ENCODE measurements at regions not wholly inside any gene's neighbourhood (a gene's known extent, or its start where the extent isn't known, plus 50 kb on each side); places are given as distances from the start of the nearest gene placed in this dataset.

DNA sequence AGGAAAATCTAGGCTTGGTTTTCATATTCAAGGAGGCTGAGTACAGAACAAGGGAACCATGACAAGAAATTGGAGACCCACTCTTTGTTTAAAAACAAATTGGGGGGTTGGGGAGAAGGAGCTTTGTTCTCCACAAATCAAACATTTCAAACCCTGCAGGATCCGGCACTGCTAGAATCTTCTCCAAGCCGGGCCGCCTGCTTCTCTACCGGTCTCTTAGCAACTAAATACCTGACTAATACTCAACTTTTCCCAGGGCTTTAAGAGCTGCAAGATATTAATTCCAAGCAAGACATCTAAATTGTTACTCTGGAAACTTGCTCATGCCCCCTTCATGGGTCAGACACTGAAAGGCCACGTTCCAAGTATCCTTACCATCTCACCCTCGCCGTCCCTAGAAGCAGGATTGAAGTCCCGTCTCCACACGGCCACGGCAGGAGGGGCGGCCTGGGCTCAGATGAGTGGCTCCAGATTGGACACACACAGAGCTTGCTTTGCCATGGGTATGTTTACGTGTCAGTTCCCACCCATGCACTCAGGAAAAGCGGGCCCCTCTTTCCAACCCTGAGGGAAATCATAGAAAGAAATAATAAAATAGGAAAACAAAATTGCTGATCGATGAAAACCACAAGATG is 126.4 kb upstream of the CDH4 start:
- no peak for DNase-seq (ENCODE audit: low spot score)

DNA sequence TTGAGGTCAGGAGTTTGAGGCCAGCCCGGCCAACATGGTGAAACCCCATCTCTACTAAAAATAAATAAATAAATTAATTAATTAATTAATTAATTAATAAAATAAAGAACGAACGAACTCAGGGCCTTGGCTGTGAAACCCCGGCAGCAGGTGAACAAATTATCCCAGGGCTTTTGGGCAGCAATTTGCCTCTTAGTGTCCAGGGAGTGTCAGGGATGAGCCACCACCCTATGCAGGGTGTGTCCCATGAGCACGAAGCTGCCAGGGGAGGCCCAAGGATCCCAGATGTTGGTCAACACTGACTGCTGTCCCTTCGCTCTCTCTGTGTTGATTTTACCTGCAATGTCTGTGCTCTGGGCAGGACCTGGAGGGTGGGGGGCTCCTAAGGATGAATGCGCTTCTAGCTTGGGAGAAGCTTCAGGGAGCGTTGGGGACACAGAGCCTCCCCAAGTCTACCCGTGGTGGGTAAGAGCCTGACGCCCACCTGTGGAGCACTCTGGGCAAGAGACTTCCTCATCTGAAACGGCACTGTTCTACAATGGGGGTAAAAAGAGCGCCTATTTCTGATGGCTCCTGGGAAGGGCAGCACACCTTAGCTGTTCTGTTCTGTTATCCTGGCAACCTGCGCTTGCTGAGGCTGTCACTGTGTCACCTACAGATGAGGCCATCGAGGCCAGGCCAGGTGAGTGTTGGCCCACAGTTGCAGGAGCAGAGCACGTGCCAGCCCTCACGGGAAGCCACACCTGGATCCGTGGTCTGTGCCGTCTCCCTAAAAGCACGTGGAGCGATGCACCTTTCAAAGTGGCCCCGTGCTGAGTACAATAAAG is 125.5 kb upstream of the CDH4 start:
- DNase-seq (ENCODE audit: low spot score), result no peak

DNA sequence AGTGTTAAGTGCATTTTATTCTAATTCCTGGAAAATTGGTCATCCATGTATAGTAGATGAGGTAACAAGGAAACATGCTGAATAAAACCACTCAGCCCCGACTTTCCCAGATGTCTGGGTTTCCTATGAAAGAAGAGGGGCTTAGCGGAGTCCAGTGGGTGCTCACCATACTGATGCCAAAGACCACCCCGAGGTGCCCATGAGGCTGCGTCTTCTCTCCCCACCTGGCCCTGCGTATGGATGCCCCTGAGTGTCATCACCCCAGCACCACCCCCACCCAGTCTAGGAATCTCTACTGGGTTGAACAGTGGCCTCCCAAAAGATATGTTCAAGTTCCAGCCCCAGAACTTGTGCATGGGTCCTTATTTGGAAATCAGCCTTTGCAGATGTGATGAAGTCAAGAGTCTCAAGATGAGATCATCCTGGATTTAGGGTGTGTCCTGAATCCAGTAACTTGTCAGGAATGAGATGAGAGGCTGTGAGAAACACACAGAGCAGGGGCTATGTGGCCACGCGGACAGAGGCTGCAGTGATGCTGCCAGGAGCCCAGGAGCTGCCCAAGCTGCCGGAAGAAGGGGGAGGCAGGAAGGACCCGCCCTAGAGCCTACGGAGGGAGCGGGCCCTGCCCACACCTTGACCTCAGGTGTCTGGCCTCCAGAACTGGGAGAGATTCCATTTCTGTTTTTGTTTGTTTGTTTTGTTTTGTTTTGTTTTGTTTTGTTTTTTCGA is 124.6 kb upstream of the CDH4 start:
- no peak for DNase-seq (ENCODE audit: low spot score)

DNA sequence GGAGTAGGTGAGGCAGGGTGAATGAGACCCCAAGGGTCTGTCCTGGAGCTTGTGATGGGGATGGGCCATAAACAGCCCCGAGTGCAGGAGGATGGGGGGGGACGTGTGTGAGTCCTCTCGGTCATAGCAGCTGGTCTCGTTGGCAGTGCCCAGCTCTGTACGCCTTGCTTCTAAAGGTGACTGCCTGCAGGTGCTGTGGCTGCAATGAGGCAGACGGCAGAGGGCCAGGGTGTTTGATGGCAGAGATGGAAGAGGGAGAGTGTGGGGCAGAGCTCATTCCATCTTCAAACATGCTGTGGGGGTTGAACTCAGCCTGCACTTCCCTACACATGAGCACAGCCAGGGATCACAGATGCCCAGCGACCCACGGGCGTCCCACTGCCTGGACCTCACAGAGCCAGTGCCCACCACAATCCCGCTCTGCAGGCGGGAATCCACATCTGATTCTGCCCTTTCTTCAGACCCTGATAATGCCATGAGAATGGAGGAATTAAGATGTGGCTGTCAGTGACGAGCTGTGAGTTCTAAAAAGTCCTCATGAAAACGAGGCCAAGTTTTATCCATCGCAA is 123.3 kb upstream of the CDH4 start:
- DNase-seq (ENCODE audit: low spot score), result no peak

DNA sequence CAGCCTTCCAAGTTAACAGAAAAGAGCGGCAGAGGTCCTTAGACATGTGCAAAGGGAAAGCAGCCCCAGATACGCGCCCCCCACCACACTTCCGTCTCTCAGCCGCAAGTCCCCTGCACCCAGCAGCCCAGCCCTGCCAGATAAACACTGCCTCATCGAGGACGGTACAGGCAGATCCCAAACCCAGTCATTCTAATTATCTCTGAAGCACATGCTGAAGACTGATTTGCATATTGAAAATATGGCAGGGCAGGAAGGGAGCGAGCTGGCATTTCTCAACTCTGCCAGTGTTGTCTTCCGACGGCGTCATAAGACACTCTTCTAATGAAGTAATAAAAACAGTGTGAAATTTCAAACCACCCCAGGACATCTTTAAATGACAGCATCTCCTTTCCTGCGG is 122.8 kb upstream of the CDH4 start:
- no peak for DNase-seq (ENCODE audit: low spot score)

DNA sequence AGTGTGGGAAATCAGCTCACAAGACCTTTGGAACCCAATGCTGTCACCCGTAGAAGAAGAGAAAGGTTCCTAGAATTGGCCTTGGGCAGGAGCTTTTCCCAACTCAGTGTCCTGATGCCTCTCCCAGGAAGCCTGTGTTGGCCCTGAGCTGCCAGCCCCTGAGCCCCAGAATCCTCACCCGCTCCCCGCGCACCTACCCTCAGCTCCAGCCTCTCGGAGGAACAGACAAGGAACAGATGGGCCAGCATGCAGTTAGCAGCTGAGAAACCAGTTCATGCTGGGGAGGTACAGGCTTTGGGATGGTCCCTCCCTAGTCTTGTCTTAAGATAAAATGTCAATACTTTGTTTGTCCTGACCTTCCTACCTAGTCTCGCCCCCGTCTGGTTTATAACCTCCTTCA is 121.9 kb upstream of the CDH4 start:
- DNase-seq (ENCODE audit: low spot score), result no peak

DNA sequence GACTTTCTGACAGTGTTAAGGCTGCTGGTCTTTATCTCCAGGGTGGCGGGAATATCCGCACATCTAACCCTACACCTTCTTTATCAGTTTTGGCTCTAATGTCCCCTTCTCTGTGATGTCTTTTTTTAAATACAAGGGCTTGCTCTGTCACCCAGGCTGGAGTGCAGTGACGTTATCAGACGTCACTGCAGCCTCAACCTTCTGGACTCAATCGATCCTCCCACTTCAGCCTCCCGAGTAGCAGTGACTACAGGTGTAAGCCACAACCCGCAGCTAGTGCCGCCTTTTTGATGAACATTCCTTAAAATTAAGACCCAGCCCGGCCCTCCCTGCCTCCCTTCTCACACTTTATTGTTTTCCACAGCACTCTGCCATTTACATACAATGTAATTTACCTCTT is 120.1 kb upstream of the CDH4 start:
- DNase-seq (ENCODE audit: low spot score), result no peak

DNA sequence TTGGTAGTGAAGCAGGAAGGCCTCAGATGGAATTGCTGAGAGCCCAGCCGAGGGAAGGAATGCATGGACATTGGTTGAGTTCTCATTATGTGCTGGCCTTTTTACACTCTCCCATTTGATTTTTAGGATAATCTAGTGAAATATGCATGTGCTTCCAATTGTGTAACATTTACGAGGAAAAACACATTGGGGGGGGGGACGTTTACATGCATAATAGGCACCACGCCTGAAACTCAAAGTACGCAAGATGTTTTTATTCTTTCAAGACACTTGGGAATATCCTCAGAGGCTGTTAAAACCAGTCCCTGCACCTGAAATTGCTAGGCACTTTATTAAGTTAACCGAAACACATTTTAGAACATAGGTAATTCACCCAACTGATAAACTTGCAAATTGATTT is 118.5 kb upstream of the CDH4 start:
- no peak for DNase-seq (ENCODE audit: low spot score)

DNA sequence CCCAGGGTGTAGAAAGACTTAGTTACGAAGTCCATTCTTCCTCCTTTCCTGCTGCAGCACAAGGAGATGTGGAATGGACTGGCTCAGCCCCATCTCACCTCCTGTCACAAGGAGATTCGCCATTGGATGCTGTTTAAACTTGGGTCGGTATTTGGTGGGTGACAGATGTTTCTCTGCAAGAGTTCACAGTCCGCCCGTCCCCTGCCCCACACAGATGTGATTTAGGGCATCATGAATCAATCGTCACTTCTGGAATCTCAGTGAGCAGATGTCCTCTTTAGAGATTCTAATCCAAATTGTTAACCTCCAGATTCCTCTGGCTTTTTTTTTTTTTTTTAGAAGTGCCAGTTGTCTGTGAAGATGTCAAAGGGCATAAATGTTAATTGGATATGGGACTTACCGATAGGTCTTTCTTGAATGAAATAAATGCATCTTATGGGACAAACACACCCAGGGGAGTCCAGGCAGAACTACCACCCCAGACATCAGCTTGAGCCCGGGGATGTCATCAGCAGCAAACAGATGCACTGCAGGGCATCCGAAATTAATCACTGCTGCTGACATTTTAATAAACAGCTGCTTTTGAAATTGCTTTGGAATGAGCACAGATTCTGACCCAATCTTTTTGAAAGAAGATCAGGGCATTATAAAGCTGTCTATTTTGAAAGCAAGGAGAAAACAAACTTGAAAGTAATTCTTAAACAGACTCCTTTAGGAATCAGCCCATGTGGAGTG is 117.6 kb upstream of the CDH4 start:
- DNase-seq (ENCODE audit: low spot score), result no peak

DNA sequence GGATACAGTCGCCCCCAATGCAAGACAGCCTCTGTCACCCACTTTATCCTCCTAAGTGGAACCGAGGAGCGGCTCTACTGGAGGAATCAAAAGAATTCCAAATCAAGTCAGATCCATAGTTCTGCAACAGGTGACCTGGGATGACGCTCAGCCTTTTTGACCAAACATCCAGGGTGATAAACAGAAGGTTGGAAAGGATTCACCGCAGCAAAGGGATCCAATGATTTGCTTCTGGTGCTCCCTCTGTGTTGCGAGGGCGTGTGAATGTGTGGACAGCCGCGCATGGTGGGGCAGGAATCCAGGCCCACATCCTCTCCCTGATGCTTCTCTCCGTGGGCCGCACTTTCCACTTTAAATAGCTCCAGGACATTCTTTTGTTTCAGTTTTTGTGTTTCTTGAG is 116.8 kb upstream of the CDH4 start:
- DNase-seq (ENCODE audit: low spot score), result no peak

DNA sequence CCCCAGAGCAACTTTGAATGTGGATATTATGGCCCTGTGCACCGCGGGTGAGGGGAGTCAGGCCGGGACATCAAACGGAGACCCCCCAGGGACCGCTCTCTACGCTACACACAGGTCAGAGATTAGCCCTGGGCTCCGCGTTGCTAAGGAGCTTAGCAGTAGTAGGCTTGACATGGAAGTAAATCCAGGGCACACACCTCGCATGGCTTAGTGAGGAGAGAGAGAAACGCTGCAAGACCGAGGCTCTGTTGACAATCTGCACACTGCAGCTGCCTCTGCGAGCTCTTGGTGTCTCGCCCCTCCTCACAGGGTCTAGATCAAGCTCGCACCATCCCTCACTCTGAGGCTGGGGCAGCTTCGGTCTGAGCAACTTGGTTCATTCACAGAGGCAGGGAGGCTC is 116.1 kb upstream of the CDH4 start:
- no peak for DNase-seq (ENCODE audit: low spot score)

DNA sequence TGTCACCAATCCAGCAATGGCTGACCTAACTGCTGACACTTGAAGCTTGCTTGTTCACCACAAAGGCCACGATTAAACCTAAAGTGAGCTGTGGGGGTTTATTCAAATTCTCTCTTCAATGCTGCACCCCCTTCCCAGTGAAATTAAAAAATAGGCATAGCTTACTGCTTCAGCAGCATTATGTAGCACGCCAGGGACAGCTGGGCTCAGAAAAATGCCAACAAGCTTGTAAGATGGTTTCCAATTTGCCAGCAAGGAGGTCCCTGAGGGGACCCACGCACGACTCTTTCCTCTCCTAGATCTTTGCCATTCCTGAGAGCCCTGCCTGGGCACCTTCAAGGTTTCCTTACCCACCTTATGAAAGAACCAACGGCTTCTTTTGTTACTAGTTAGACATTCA is 113.5 kb upstream of the CDH4 start:
- DNase-seq (ENCODE audit: low spot score), result no peak

DNA sequence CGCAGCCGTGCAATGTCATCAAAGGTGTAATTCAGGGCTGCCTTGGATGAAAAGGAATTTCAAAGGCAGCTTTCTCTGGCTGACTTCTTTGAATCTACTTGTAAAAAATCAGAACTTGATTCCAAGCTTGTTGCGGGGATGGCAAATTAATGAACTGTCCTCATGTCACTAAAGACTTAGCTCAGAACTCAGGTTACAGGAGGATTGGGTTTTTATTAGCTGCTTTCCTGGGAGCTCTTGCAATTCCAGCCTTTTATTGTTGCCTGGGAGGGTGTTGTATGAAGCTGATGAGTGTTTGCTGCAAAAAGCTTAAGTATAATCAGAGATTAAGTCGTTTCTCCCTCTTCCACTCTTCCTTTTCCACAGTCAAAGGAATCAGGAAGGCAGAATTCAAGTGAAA is 113.0 kb upstream of the CDH4 start:
- DNase-seq (ENCODE audit: low spot score), result no peak

DNA sequence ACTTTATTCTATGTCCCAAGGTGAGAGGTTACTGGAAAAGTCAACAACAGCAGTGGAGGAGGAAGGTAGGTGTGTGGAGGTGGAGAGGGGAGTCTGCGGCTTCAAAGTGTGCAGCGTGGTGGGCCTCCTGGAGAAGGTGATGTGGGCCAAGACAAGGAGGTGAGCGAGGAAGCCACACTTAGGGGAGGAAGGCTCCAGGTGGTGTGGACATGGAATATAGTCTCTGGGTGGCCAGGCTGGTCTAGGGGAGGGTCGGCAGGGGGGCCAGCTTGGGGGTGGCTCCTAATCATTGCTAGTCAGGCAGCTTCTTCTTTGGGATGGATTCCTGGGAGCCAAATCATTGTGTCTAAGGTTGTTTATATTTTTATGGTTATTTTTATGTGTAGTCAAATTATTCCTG is 111.5 kb upstream of the CDH4 start:
- DNase-seq (ENCODE audit: low spot score), result no peak

DNA sequence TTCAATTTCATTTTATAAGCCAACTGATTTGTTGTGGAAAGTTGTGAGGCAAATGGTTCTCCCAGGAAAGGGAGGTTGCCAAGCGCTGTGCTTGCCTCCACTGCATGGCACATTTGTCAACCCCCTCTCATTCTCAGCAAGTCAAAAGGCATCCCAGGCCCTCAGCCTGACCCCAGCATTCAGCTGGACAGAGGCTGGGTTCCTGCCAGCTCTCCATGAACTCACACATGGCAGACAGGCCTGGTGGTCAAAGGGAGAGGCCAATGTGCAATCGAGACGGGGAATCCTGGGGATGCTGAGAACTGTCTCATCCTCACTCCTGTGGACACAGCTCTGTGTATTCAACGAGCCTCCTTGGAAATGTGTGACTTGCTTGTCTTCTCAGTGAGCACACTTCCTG is 106.0 kb upstream of the CDH4 start:
- DNase-seq (ENCODE audit: low spot score), result no peak

DNA sequence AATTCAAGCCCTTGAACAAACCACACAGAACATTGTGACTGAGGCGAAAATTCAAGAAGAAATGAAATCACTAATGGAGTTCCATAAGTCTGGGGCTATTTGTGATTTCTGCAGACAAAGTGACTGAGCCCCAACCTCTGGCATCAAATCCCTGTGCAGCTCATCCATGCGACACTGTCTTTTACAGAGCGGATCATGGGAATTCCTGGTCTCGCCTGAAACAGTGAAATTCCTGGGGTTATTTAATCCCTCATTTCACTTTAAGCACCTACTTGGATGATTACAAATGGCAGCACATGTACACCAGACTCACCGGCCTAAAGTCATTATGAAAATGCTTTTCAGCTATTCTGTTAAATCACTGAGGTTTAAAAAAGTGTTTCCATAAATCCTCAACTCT is 102.4 kb upstream of the CDH4 start:
- no peak for DNase-seq (ENCODE audit: low spot score)

DNA sequence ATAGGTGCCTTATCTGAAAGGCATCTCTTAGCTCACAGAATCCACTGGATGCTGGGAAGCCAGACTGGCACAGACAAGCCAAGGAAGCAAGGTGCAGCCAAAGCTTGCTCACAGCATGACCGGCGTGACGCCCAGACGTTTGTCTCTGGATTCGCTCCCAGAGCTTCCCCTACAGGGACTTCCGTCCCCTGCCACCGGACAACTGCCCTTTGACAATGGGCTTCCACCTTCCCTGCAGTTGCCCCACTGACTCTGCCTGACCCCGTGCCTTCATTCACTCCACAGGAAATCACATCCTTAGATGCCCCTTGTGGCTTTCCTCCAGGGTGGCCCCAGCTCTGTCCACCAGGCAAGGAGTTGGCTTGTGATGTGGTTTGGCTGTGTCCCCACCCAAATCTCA is 94.8 kb upstream of the CDH4 start:
- no peak for DNase-seq (ENCODE audit: low spot score)

DNA sequence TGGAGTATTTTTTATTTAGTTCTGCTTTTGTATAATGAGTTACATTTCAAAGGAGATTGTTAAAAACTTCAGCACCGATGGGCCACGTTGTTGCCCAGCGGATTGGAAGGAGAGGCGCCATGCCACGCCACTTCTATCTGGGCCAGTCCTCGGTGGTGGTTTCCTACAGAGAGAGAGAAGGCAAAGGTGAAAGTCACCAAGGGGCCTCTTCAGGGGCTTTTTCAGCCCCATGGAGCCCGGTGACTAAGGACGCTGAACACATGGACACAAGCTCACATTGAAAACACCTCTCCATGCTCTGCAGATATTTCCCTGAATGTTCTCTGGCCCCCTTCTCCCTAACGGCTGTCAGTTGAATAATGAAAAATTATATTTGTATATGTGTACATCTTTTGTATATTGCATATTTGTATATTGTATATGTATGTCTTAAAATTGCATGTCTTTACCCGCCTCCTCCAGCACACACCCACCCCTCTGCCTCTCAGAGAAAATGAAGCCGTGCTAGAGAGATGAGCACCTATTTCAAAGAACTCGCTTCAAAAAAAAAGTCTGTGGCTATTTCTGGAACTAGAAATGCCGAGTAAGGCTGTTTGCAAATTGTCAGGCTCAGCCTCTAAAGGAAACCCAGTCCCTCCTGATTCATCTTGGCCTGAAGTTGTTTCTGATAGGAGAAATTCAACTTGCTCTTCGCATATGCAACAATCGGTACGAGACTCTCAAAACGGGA is 91.9 kb upstream of the CDH4 start:
- no peak for DNase-seq (ENCODE audit: low spot score)

DNA sequence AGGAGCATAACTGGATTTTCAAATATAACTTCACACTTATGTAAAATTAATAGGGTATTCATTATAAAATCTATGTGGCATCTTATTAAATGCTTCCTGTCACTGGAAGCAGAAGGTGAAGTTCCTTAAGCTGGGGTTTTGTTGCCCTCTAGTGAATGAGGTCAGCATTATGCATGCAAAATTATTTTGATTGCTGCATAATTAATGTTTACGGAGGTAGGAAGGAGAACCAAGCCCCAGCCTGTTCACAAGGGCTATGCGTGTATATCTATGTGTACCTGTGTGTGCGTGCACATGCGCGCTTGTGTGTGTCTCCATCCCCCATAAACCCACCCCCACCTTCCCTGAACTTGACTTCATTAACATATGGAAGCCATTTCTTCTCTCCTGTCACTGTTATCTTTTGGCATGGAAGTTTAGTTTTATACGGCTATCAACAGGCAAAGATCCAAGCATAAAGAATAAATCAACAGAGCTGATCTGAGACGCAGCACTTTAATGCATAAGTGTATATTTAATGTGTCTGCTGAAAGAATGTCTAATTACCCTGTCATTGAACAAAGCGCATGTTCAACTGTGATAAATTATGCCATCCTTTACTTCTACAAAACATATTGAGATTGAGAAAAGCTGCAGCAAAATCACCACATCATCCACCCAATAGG is 90.2 kb upstream of the CDH4 start:
- DNase-seq (ENCODE audit: low spot score), result no peak

DNA sequence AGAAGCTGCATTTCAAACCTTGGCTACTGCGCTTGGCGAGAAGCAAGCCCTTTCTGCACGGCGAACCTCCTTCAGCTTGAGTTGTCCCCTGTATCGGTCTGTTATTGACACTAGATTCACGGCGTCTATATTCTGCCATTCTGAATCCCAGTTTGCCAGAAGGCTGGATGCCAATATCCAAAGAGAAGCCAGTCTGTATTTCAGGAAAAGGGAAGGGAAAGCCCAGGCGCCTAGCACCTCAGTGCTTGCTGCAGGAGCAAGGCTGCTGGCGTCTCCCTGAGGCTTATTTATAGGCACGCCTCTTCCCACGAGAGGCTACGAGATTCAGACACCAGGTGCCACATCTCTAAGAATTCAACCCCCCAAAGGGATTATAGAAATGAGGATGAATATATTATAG is 89.6 kb upstream of the CDH4 start:
- DNase-seq (ENCODE audit: low spot score), result no peak

DNA sequence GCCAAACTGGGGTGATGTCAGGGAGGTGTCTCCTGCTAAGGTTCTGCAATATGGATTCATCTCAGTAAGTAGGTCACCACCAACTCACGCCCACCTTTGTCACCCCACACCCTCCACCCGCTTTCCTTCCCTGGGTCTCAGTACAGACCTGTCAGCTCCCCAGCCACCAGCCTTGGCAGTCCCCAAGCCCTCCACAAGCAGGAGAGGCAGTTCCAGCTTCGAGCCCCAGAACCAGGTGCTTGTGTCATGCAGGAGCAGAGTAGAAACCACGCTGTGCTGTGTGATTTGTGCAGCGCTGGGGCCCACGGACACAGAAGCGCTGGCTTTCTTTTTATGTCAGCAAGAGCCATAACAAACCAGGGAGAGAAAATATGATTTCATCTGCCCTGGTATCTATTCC is 89.0 kb upstream of the CDH4 start:
- no peak for DNase-seq (ENCODE audit: low spot score)
